IPS-NIHi7 (cell line): ENCODE measurements at regions not wholly inside any gene's neighbourhood (a gene's known extent, or its start where the extent isn't known, plus 50 kb on each side); places are given as distances from the start of the nearest gene placed in this dataset.
"Not testable (repeated sequence)": the region's sequence is repeated elsewhere in the genome, so short reads cannot be mapped to it uniquely, and the experiment has no call there.

Source experiments
- DNase-seq: peaks from one replicate; pipeline ENCODE4 v3.0.0; 2012; ENCODE audit warnings: mixed read lengths; ENCODE audit errors: extremely low spot score

- not testable (repeated sequence) for DNase-seq
Observed at GRCh38 chr9:87041553-87042235, 94.4 kb upstream of the GAS1 start.

DNA sequence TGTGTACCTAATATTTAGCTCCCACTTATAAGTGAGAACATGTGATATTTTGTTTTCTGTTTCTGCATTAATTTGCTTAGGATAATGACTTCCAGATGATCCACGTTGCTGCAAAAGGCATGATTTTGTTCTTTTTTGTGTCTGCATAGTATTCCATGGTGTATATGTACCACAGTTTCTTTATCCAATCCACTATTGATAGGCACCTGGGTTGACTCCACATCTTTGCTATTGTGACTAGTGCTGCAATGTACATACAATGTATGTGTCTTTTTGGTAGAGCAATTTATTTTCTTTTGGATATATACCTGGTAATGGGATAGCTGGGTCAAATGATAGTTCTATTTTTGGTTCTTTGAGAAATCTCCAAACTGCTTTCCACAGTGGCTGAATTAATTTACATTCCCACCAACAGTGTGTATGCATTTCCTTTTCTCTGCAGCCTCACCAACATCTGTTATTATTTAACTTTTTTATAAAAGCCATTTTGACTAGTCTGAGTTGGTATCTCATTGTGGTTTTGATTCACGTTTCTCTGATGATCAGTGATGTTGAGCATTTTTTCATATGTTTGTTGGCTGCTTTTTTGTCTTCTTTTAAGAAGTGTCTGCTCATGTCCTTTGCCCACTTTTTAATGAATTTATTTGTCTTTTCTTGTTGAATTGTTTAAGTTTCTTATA lies 102.8 kb upstream of the GAS1 start:
- not testable (repeated sequence) for DNase-seq

DNA sequence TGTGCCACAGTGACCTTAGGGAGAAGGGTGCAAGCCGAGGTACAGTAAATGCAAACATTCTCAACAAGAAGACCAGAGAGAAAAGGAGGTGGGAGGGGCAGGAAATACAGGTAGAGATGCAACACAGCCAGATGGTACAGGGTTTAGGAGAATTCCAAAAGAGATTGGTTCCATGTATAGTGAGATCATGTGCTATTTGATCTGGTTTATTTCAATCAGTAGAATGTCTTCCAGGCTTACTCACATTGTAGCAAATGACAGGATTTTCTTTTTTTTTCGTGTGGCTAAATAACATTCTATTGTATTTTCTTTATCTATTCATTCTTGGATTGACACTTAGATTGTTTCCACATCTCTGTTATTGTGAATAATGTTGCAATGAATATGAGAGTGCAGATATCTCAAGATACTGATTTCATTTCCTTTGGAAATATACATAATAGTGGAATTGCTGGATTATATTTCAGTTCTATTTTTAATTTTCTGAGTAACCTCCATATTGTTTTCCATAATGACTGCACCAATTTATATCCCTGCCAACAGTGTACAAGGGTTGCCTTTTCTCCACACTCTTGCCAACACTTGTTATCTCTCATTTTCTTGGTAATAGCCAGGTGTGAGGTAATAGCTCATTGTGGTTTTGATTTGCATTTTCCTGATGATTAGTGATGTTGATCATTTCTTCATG lies 107.8 kb upstream of the GAS1 start:
- DNase-seq, result no peak

- DNase-seq, result no peak
Observed at GRCh38 chr9:87059772-87060171, 112.5 kb upstream of the GAS1 start.

- DNase-seq, result no peak
Observed at GRCh38 chr9:87062746-87063145, 115.4 kb upstream of the GAS1 start.

DNA sequence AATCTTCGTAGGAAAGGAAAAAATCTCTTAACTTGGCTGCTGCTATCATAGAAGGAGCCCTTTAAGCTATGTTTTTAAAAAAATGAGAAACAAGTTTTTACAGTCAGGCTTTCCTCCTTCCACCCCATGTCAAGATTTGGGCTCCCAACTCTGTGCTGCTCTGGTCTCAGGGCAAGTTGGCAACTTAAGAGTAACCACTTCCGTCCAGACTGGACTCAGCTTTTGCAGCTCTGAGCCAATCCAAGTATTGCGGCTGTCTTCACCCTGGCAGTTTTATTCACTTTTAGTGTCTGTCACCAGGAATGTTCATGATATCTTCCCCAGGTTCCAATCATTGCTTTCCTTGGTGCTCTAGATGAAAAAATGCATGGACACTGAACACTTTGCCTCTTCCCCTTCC lies 115.9 kb upstream of the GAS1 start:
- no peak for DNase-seq

GRCh38 chr9:87063871-87064270 lies 116.6 kb upstream of the GAS1 start:
- no peak for DNase-seq

DNA sequence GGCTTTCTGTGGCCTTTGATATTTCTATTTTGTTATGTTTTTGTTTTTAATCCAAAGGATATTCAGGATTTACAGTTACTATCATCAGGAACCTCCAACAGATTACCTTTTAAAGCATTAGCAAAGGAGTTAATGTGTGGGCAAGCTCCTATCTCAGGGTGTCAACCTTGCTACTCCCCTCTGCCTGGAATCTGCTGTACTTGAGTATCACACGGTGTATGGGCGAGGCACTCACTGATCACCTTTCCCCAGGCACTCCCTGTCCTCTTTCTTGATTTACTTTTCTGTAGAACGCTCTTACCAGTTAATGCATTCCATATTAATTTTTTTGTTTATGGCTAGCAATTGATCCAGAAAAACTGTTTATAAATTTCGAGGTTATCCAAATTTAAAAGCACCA lies 117.0 kb upstream of the GAS1 start:
- no peak for DNase-seq

- DNase-seq, result no peak
Observed at GRCh38 chr9:87065981-87066380, 118.7 kb upstream of the GAS1 start.

DNA sequence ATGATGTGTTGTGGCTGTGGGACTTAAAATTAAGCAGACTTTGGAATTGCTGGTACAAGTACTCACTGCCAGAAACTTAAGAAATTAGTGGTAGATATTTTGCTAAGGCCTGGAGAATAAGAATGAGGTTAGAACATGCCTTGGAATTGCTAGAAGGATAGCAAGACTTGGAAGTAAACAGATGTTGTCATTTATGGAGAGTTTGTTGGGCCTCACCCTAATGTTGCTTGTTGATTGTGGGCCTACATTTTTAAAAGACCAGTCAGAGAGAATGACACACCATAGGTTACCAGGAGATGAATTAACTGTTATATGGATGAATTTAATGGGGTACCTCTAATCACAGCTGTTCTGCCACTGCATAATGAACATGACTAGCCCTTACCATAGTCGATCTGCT lies 120.1 kb upstream of the GAS1 start:
- DNase-seq, result no peak

GRCh38 chr9:87068177-87068840 lies 121.0 kb upstream of the GAS1 start:
- no peak for DNase-seq

DNA sequence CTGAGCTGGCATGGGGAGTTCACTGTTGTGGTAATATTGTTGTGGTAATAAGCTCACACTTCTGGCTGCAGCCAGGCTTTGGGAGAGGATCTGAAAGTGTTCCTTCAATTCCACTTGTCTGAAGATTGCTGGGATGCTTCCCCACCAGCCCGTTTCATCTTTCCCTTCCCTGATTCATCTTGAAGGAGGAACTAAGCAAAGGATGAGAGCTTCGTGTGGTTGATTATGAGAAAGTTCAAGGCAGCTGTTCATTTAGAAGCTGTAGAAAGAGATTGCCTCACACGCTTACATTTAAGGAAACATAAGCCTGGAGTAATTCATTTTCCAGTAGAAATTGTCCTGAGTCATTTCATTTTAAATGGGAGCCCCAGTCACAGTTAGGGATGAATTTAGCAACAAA lies 122.4 kb upstream of the GAS1 start:
- no peak for DNase-seq

- DNase-seq, result no peak
Observed at GRCh38 chr9:87070336-87070735, 123.0 kb upstream of the GAS1 start.

- no peak for DNase-seq
Observed at GRCh38 chr9:87071473-87071872, 124.2 kb upstream of the GAS1 start.

DNA sequence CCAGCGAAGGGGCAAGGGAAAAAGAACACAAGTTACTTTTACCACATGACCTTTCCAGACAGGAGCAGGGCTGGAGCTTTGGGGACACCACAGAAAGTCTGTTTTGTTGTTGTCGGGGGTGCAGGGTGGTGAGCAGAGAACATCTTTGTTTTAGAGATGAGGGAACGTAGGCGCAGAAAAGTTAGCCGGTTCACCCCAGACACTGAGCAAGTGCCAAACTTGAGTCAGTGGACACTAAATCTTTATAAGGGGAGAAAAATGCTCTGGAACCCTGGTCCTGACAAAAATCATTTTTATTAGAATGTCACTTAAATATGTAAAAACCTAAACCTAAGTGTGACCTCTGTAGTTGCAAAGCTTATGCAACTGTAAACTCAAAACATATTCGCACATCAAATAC lies 126.4 kb upstream of the GAS1 start:
- no peak for DNase-seq

DNA sequence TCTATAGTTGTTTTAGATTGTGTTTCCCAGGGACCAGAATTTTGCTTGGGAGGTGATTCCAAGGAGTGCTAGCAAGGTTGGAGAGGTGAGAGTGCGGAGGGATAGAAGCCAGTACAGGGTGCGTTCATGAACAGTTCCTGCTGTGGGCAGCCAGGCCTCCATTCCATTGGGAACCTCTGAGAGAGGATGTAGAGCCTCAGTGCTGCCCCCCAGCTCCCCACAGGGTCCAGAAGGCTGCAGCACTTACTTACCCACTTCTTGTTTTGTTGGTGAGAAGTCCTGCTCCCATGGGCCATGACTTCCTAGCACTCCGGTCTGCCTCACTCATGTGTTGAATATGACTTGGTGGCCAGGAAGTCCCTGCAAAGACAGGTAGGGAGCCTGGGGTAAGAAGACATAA lies 128.2 kb upstream of the GAS1 start:
- peak; percentile 25 for DNase-seq

GRCh38 chr9:87076825-87077224 lies 129.5 kb upstream of the GAS1 start:
- no peak for DNase-seq

- no peak for DNase-seq
Observed at GRCh38 chr9:87077986-87078385, 130.7 kb upstream of the GAS1 start.

GRCh38 chr9:87080512-87081264 lies 133.4 kb upstream of the GAS1 start:
- peak; percentile 19 for DNase-seq

GRCh38 chr9:87081503-87081902 lies 134.2 kb upstream of the GAS1 start:
- DNase-seq, result no peak

DNA sequence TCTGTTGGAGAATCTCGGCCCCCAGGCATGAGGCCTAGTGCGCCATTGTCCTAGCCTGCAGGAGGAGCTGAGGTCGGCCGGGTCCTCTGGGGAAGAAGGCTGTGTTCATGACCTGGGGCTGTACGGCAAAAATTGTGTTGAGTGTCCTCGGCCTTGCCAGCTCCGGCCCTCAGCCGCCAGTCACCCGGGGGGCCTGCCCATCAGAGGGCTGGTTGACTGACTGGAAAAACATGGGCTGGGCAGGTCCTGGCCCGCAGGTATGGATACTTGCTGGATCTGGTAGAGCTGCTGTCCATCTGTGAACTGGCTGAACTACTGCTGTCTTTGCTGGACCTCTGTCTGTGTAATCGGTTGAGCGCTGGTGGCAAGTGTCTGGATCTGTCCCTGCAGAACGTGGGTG lies 136.7 kb upstream of the GAS1 start:
- DNase-seq, result no peak

DNA sequence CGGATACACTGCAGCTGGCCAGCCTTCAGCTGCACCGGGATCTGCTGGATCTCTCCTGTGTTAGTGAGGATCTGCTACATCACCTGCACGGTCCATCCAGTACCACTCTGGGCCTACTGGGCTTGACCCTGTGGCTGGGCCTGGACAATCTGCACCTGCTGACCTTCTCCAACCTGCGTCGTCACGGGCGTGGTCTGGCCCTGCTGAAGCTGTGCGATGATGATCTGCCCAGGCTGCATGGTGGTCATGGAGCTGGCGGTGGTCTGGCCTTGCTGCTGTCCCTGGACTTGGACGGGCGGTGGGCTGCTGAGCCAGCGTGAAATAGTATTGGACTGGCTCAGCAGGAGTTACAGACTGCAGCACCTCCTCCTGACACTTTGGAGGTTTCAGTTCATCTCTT lies 137.1 kb upstream of the GAS1 start:
- DNase-seq, result no peak
